IMR-90 (cell line): ENCODE measurements at regions not wholly inside any gene's neighbourhood (a gene's known extent, or its start where the extent isn't known, plus 50 kb on each side); places are given as distances from the start of the nearest gene placed in this dataset.

Source experiments
- ATAC-seq: fragments of 200-7000 bp; cut with Tn5 transposase; 2 replicates; pipeline ENCODE4 v1.9.1; 2020; ENCODE audit warnings: low read depth, mild to moderate bottlenecking, moderate library complexity
- BruUV-seq: library from RNA; stranded (reverse); fragments of 400-500 nt; replicated peaks from 2 replicates; lab custom pipeline; 2021; lab: Mats Ljungman, UMichigan
- CTCF ChIA-PET: fragments of 300-600 bp; formaldehyde crosslinking; extraction: SDS; loops from one replicate; lab custom pipeline; 2021; ENCODE audit warnings: antibody characterized with exemption; lab: Yijun Ruan, JAX
- POLR2A ChIA-PET: fragments of 300-600 bp; sonication (Branson Sonifier 250); formaldehyde crosslinking; loops from one replicate; lab custom pipeline; 2022; ENCODE audit warnings: antibody characterized with exemption; ENCODE audit not compliant: unreplicated experiment; lab: Charles Lee
- DNase-seq: peaks from one replicate; pipeline ENCODE4 v3.0.0; 2013
- H2AFZ ChIP-seq: replicated peaks from 2 replicates; pipeline ENCODE3; 2013; ENCODE audit warnings: low read length, mild to moderate bottlenecking; ENCODE audit not compliant: poor library complexity
- H2AK5ac ChIP-seq: 2 replicates; pipeline ENCODE4 v1.6.1; 2013; ENCODE audit warnings: low read depth, low read length, inconsistent platforms
- H2AK9ac ChIP-seq: replicated peaks from 2 replicates; pipeline ENCODE3; 2013; ENCODE audit warnings: mild to moderate bottlenecking, low read depth, low read length, moderate library complexity; ENCODE audit not compliant: poor library complexity
- H2BK120ac ChIP-seq: 2 replicates; pipeline ENCODE4 v1.6.1; 2013; ENCODE audit warnings: low read depth, low read length, inconsistent platforms
- H2BK15ac ChIP-seq: 3 replicates; pipeline ENCODE4 v1.6.1; 2013; ENCODE audit warnings: low read depth, low read length, inconsistent platforms
- H2BK20ac ChIP-seq: 2 replicates; pipeline ENCODE4 v1.6.1; 2013; ENCODE audit warnings: low read depth, mild to moderate bottlenecking, inconsistent platforms, low read length, moderate library complexity
- H2BK5ac ChIP-seq: 2 replicates; pipeline ENCODE4 v1.6.1; 2013; ENCODE audit warnings: mild to moderate bottlenecking, low read depth, low read length, inconsistent platforms; ENCODE audit not compliant: poor library complexity, severe bottlenecking
- H3K14ac ChIP-seq: replicated peaks from 2 replicates; pipeline ENCODE4 v1.6.1; 2013; ENCODE audit warnings: low read depth, low read length, inconsistent platforms
- H3K18ac ChIP-seq: 2 replicates; pipeline ENCODE4 v1.6.1; 2013; ENCODE audit warnings: low read depth, low read length, control low read depth
- H3K23ac ChIP-seq: 2 replicates; pipeline ENCODE4 v1.6.1; 2013; ENCODE audit warnings: low read depth, low read length, inconsistent platforms
- H3K27ac ChIP-seq: 2 replicates; pipeline ENCODE4 v1.5.1; 2013; ENCODE audit warnings: mild to moderate bottlenecking, control low read depth, low read length; ENCODE audit not compliant: insufficient read depth
- H3K27me3 ChIP-seq: 2 replicates; pipeline ENCODE4 v1.6.1; 2013; ENCODE audit warnings: low read length; ENCODE audit not compliant: control insufficient read depth, insufficient read depth
- H3K36me3 ChIP-seq: 2 replicates; pipeline ENCODE4 v1.6.1; 2013; ENCODE audit warnings: low read length, mixed read lengths; ENCODE audit not compliant: control insufficient read depth, insufficient read depth
- H3K4ac ChIP-seq: 2 replicates; pipeline ENCODE4 v1.6.1; 2013; ENCODE audit warnings: low read depth, low read length, inconsistent platforms
- H3K4me1 ChIP-seq: 2 replicates; pipeline ENCODE4 v1.6.1; 2013; ENCODE audit warnings: low read length, mixed read lengths; ENCODE audit not compliant: control insufficient read depth, insufficient read depth
- H3K4me2 ChIP-seq: 2 replicates; pipeline ENCODE4 v1.6.1; 2013; ENCODE audit warnings: low read depth, mild to moderate bottlenecking, control low read depth, low read length, moderate library complexity
- H3K4me3 ChIP-seq: 2 replicates; pipeline ENCODE4 v1.5.1; 2013; ENCODE audit warnings: low read depth, mild to moderate bottlenecking, control low read depth, low read length, moderate library complexity; ENCODE audit not compliant: insufficient read depth
- H3K56ac ChIP-seq: 2 replicates; pipeline ENCODE4 v1.6.1; 2013; ENCODE audit warnings: low read length, inconsistent platforms; ENCODE audit not compliant: insufficient read depth; ENCODE audit errors: extremely low read depth
- H3K79me1 ChIP-seq, 2 experiments: 2 replicates each; pipeline ENCODE4 v1.6.1; 2013; ENCODE audit warnings: low read length in 2 of 2, inconsistent platforms in 1 of 2, low read depth in 1 of 2
- H3K9ac ChIP-seq: 2 replicates; pipeline ENCODE4 v1.6.1; 2013; ENCODE audit warnings: low read depth, low read length, control low read depth
- H3K9me1 ChIP-seq: 2 replicates; pipeline ENCODE4 v1.6.1; 2013; ENCODE audit warnings: low read length, inconsistent platforms; ENCODE audit not compliant: insufficient read depth
- H3K9me3 ChIP-seq: 2 replicates; pipeline ENCODE4 v1.6.1; 2013; ENCODE audit warnings: low read length; ENCODE audit not compliant: control insufficient read depth, insufficient read depth
- H4K20me1 ChIP-seq: 2 replicates; pipeline ENCODE4 v1.6.1; 2013; ENCODE audit warnings: low read length, inconsistent platforms; ENCODE audit not compliant: insufficient read depth
- H4K5ac ChIP-seq: 2 replicates; pipeline ENCODE4 v1.6.1; 2013; ENCODE audit warnings: mild to moderate bottlenecking, low read depth, low read length, control low read depth
- H4K8ac ChIP-seq, 2 experiments: 2 replicates each; pipeline ENCODE4 v1.6.1; 2013; ENCODE audit warnings: low read depth in 2 of 2, low read length in 2 of 2, control low read depth in 1 of 2, inconsistent platforms in 1 of 2
- H4K91ac ChIP-seq: 2 replicates; pipeline ENCODE4 v1.6.1; 2013; ENCODE audit warnings: low read depth, low read length, inconsistent platforms; ENCODE audit not compliant: insufficient read depth
- CEBPB ChIP-seq: IDR thresholded peaks from 2 replicates; pipeline ENCODE4 v1.6.1; 2012; ENCODE audit warnings: low read depth, low read length, improper control_type of control experiment
- CHD1 ChIP-seq: IDR thresholded peaks from 2 replicates; pipeline ENCODE4 v1.6.1; 2012; ENCODE audit warnings: low read depth, low read length, improper control_type of control experiment
- CTCF ChIP-seq: conservative IDR thresholded peaks from 2 replicates; pipeline ENCODE4 v1.5.1; 2012; ENCODE audit warnings: mild to moderate bottlenecking, low read depth, low read length, improper control_type of control experiment
- ELK1 ChIP-seq: fragments of 150-350 bp; IDR thresholded peaks from 2 replicates; pipeline ENCODE4 v1.6.1; 2016; ENCODE audit warnings: low read depth, mild to moderate bottlenecking, low read length, moderate library complexity, borderline replicate concordance
- FOS ChIP-seq: fragments of 150-350 bp; IDR thresholded peaks from 2 replicates; pipeline ENCODE4 v1.6.1; 2016; ENCODE audit warnings: low read depth, low read length
- MAFK ChIP-seq: IDR thresholded peaks from 2 replicates; pipeline ENCODE4 v1.6.1; 2012; ENCODE audit warnings: low read depth, low read length, improper control_type of control experiment
- MXI1 ChIP-seq: IDR thresholded peaks from 2 replicates; pipeline ENCODE4 v1.6.1; 2012; ENCODE audit warnings: low read depth, mild to moderate bottlenecking, low read length, moderate library complexity, borderline replicate concordance
- NFE2L2 ChIP-seq: fragments of 150-350 bp; IDR thresholded peaks from 2 replicates; pipeline ENCODE4 v1.6.1; 2016; ENCODE audit warnings: low read depth, mild to moderate bottlenecking, low read length
- POLR2A ChIP-seq: IDR thresholded peaks from 2 replicates; pipeline ENCODE4 v1.6.1; 2012; ENCODE audit warnings: mild to moderate bottlenecking, low read depth, low read length
- RAD21 ChIP-seq: IDR thresholded peaks from 2 replicates; pipeline ENCODE4 v1.6.1; 2012; ENCODE audit warnings: low read length, improper control_type of control experiment
- RCOR1 ChIP-seq: IDR thresholded peaks from 2 replicates; pipeline ENCODE4 v1.6.1; 2012; ENCODE audit warnings: mild to moderate bottlenecking, low read length, improper control_type of control experiment; ENCODE audit not compliant: insufficient replicate concordance
- RFX5 ChIP-seq: IDR thresholded peaks from 2 replicates; pipeline ENCODE4 v1.8.0; 2012; ENCODE audit warnings: low read depth, mild to moderate bottlenecking, low read length, moderate library complexity
- USF2 ChIP-seq: fragments of 150-350 bp; IDR thresholded peaks from 2 replicates; pipeline ENCODE4 v1.6.1; 2017; ENCODE audit warnings: mild to moderate bottlenecking, antibody characterized with exemption, low read length, low read depth
- WGBS, 2 experiments: methylation state at CpG; one replicate each; pipeline versions ENCODE4 v1.1.5 to v1.1.7; 2013; ENCODE audit warnings: missing lambda C conversion rate in 2 of 2; ENCODE audit not compliant: insufficient read length in 1 of 2; ENCODE audit errors: extremely low coverage in 2 of 2; 5-methylcytosine and 5-hydroxymethylcytosine counted together
- dilution Hi-C: fragments of 300-500 bp; cut with HindIII; formaldehyde crosslinking; loops from one replicate; pipeline ENCODE4 v1.14.3; 2018; ENCODE audit warnings: low sequenced_read_pairs; ENCODE audit not compliant: unreplicated experiment
- in situ Hi-C: fragments of 300-500 bp; cut with MboI; formaldehyde crosslinking; loops from 3 replicates; pipeline ENCODE4 v1.14.3; 2019; ENCODE audit warnings: low sequenced_read_pairs, inconsistent platforms, mixed read lengths
- intact Hi-C: fragments of 100-400 bp; cut with micrococcal nuclease; formaldehyde crosslinking; loops from 2 replicates; pipeline ENCODE4 v1.10.0; 2022

GRCh38 chr16:59170099-59170712, 436.1 kb upstream of the GOT2 start:
- Histone ChIP-seq H3K18ac (no peak overlapping the region), H2BK120ac (no peak overlapping the region), H3K14ac (no peak overlapping the region), H2AK5ac (no peak overlapping the region), H3K4ac (no peak overlapping the region), H3K23ac (no peak overlapping the region), H4K20me1 (no peaks in the 10 kb centered on the region), H2AK9ac (no peak overlapping the region), H3K4me3 (no peak overlapping the region), H3K9me3 (no peaks in the 10 kb centered on the region; the same call in 1 of the 2 replicates), H2BK5ac (no peak overlapping the region), H3K56ac (no peak overlapping the region), H2AFZ (no peak overlapping the region), H3K9me1 (no peaks in the 10 kb centered on the region), H3K4me2 (no peak overlapping the region), H4K5ac (no peak overlapping the region), H3K36me3 (no peaks in the 10 kb centered on the region), H3K27ac (no peak overlapping the region), H3K4me1 (no peaks in the 10 kb centered on the region), H3K79me1 (no peaks in the 10 kb centered on the region), H3K27me3 (no peaks in the 10 kb centered on the region), H4K91ac (no peak overlapping the region), H4K8ac (no peak overlapping the region), H3K9ac (no peak overlapping the region), H2BK15ac (no peak overlapping the region), H2BK20ac (no peak overlapping the region)
- TF ChIP-seq NFE2L2 (no peak), FOS (no peak), CTCF (no peak), CEBPB (no peak), RFX5 (no peak), RAD21 (no peak), USF2 (no peak), MXI1 (no peak), RCOR1 (no peak), POLR2A (no peak), ELK1 (no peak), CHD1 (no peak), MAFK (no peak)
- in situ Hi-C loops, result no loop called here
- ATAC-seq (no peak), DNase-seq (no peak)
- CTCF ChIA-PET, result no interaction called here
- POLR2A ChIA-PET, result no interaction called here
- WGBS, 2 experiments, result no CpG with 5 or more reads among the region's 10 CpGs
- BruUV-seq, result no TSS peak
- intact Hi-C loops, result no loop called here
- dilution Hi-C loops, result no loop called here
